SKM-1 (cell line): ENCODE measurements at regions not wholly inside any gene's neighbourhood (a gene's known extent, or its start where the extent isn't known, plus 50 kb on each side); places are given as distances from the start of the nearest gene placed in this dataset.

Experiments used
- DNase-seq: peaks from one replicate; lab custom pipeline; 2025; ENCODE audit not compliant: unreplicated experiment; lab: John Stamatoyannopoulos, UW

GRCh38 chr15:99440551-99441443 lies 125.0 kb upstream of the MEF2A start:
- no peak for DNase-seq

DNA sequence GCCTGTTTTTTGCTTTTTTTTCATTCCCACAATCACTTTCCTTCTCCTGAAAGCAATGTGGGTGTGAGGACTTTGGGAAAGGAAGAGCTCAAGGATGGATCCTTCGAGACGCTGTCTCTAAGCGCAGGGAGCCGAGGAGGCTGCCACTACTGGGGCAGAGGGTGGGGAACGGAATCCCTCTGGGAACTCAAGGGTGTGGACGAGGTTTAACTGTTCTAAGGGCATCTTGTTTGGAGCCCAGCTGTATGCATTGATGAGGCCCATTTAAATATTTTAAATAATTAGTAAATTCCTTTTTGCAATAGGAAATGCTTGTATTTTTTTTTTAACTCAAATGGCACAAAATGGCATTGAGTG lies 124.4 kb upstream of the MEF2A start:
- DNase-seq: no peak

DNA sequence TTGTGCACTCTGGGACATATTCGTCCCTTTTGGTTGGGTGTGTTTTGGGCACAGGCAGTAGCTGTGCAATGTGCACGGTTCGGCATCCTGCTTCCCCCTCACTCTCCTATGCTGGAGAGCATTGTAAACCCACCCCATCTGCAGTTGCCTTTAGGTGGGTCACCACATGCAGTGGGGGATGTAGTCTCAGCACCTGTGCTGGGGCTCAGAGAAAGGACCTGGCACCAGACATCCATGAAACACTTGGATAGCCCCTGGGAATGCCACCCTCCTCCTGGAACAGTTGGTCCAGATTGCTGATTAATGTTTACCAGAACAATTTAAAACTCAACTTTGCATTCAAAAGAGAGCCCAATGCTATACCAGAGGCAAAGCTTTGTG lies 123.9 kb upstream of the MEF2A start:
- no peak for DNase-seq

DNA sequence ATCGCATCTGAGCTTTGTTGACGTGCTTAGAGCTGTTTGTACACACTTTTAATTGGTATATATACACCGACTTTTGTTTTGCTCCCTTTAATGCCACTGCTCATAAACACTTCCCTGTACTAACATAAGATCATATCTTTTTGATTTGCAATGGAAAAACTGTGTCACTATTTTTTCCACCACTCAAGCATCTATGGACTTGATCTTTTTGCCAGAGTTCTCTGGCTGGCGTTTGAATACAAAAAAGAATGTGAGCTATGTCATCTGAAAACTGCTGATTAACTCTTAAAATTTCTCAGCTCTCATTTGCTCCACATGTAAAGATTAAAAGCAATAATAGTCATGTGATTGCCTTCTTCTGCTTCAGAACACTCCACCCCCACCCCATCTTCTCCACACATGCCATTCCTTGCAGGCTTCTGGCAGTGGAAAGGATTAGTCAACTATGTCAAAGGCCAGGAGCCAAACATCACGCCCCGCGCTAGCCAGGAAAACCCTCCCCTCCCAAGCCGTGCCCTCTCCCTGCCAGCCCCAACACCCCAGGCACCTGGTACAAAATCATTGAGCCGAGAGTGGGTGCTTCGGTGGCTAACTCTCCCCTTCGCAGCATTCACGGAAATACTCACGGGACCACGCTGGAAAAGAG lies 123.4 kb upstream of the MEF2A start:
- no peak for DNase-seq

GRCh38 chr15:99443056-99443756 lies 122.6 kb upstream of the MEF2A start:
- DNase-seq: no peak

DNA sequence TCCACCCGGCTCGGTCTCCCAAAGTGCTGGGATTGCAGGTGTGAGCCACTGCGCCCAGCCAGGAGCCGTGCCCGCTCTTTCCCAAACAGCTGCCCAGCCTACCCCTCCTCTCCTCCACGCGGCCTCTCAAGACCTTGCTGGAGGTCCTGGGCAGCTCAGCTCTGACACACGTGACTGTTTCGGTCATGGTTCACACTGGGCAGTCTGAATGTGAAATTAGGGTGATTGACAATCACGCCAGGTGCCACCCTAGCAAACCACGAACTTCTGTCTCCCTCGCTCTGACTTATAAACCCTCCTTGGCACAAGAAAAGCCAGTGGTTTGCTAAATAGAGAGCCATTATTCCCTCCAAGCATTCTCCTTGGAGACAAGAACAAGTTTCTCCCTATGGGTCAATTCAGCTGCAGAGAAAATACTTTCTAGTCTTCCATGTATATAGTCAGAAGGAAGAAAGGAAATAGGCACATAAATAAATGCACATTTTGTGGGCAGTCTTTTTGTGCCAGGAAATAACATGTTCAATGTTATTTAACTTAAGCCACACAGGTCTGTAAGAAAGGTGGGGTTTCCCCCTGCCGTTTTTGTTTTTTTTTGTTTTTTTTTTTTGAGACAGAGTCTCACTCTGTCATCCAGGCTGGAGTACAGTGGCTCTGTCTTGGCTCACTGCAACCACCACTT lies 121.9 kb upstream of the MEF2A start:
- no peak for DNase-seq

DNA sequence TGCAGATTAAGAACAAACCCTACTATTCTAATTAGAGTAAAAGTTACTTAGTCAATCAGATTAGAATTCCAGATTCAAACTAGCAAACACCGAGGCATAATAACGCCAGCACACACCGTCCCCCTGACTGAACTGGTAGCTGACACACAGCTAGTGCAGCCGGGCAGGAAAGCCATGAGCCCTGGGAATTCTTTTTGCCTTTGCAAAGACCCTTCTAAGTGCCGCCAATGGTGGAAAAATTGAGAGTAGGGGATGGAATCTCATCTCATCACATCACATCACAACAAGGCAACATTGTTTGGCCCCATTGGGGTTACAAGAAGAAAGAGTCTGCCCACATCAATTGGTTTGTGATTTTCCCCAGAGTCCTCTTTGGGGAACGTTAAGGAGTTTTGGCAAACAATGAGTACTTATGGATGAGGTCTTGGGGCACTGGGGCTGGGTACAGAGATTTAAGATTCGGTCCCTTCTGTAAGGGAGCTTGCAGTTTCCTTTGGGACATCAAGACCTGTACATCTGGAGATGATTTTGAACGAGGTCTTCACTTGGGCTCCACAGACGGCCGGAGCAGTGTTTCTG lies 120.4 kb upstream of the MEF2A start:
- DNase-seq: no peak

GRCh38 chr15:99446565-99447496 lies 119.0 kb upstream of the MEF2A start:
- DNase-seq: no peak

DNA sequence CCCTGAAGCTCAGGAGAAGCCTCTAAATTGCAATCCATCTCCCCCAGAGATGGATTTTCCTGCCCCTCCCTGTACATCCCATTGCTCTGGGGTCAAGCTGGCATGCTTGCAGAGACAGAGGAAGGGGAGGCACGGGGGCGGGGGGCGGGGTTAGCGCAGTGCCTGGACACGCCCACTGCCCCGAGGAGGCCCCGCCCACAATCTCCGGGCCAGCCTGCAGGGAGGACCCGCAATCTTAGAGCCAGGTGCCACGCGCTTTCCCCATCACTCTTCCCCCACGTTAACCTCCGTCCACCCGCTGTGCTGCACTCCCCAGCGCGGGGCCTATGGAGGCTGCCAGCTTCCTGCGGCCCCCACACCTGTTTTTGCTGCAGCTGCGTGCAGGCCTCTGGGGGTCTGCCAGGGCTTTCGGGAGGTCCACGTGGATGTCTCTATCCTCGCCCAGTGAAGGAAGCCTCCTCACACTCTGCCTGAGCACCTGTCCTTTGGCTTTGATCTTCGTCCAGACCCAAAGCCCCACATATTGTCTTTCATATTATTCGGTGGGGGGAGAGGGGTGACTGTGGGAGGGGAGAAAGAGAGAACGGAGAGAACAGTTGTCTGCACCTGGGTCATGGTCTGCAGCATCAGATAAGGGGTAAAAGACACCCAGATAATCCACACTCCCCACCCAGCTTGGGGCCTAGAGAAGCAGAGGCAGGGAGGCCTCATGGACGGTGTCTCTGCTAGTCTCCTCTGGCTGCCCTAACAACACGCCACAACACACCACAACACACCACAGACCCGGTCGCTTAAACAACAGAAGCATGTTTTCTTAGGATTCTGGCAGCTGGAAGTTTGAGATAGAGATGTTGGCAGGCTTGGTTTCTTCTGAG lies 118.0 kb upstream of the MEF2A start:
- no peak for DNase-seq

DNA sequence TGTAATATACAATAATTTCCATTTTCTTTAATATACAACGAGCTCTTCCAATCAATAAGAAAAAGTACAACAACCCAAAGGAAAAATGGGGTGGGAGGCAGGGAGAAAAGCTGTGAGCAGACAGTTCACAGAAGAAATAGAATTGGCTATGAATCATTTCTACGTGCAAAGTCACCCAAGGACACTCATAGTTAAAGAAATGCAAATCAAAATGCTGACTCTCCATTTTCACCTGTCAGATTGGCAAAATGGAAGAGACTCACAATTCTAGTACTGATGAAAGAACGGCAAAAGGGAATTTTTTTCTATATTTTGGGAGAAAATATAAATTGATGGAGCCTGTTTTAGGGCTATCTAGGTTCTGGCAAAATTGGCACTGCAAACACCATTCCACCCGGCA lies 116.3 kb upstream of the MEF2A start:
- no peak for DNase-seq

GRCh38 chr15:99450896-99451358 lies 114.9 kb upstream of the MEF2A start:
- no peak for DNase-seq

- no peak for DNase-seq
Observed at GRCh38 chr15:99451484-99451883, 114.3 kb upstream of the MEF2A start.

DNA sequence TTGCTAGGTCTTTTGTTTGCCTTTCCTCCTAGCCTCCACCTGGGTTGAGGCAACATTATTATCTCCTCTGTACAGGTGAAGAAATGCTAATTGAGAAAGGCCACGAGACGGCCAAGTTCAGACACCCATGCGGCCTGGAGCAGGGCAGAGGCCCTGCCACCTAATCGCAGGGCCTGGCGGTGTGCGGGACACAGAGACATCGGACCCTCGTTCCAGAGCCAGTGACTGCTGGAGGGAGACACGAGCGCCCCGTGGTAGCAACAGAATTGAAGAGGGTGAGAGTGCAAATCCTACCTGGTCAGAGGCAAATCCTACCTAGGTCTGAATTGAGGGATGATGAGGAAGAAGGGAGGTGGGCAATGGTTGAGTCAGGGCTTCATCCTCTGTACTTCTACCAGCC lies 113.8 kb upstream of the MEF2A start:
- no peak for DNase-seq

DNA sequence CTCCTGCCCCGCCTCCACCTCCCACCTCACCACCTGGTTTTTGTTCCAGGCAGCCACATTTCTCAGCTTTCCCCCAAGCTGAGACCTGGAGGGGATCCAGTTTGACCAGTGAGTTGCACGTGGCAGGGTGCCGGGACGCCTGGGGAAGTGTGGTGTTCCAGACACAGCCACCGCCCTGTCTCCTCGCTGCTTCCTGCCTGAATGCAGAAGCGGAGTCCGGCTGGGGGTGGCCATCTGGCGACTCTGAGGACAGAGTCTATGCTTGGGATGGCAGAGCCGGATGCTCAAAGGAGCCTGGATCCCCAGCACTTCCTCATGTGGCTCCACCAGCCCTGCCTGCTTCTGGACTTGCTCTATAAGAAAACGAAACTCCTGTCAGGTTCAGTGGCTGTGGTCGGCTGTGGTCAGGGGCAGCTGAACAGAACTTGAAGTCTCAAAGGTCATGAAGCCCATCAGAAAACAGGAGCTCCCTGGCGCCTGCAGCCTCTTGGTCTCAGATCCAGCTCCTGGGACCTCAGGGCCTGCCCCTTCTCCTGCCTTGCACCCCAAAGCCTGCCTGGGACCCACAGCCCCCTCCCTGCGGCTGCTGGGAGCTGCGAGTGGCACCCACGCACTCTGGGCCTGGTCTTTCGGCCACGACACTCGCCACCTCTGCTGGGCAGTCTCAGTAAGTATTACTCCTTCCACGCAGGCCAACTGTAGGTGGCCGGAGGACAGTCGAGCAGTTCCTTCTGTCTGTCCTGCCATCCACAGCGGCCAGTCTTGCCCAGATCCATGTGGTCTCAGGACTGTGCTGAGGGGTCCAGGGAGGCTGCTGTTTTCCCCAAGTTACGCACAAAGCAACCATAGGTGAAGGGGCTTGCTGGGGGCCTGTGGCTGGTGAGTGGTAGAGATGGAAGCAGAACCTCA lies 112.8 kb upstream of the MEF2A start:
- no peak for DNase-seq

DNA sequence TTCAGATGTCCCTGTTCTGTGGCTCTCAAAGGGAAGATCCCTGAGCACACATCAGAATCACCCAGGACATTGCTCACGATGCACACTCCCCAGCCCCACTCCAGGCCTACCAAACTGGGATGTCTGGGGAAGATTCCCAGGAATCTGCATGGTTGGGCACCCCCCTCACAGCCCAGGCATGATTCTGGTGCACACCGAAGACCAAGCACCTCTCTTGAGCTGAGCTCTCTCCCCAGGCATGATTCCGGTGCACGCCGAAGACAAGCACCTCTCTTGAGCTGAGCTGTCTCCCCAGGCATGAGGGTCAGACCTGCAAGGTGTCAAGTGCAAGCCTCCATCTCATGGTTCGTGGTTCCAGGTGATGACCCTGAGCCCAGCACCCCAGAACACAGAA lies 112.2 kb upstream of the MEF2A start:
- DNase-seq: no peak

DNA sequence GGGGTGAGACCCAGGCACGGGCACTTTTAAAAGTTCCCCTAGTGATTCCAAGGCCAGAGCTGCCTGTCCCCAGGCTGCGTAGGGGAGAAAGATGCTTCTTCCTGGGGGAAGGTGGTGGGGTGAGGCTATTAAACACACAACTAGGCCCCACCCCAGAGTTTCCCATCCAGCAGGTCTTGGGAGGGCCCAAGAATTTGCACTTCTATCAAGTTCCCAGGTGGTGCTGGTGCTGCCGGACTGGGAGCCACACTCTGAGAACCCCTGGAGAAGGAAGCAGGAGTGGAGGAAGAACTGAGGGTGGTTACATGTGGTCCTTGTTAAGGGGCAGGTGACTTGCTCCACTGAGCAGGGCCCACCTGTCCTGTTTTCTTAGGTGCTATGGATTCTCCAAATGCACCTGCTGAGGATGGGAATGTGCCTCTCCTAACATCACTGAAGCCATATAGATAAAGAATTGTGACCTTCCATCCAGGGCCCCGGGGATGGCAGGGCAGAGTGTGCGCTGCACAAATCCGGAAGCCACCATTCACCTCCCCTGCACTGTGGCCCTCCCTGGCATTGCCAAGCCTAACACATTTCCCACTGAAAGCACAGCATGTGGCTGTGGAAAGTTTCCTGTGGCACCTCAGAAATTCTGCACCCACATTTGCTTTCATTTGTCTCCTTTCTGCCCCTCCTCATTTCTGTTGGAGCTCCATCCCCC lies 111.5 kb upstream of the MEF2A start:
- no peak for DNase-seq
